ENCODE measurements at regions not wholly inside any gene's neighbourhood (a gene's known extent, or its start where the extent isn't known, plus 50 kb on each side); places are given as distances from the start of the nearest gene placed in this dataset.

DNA sequence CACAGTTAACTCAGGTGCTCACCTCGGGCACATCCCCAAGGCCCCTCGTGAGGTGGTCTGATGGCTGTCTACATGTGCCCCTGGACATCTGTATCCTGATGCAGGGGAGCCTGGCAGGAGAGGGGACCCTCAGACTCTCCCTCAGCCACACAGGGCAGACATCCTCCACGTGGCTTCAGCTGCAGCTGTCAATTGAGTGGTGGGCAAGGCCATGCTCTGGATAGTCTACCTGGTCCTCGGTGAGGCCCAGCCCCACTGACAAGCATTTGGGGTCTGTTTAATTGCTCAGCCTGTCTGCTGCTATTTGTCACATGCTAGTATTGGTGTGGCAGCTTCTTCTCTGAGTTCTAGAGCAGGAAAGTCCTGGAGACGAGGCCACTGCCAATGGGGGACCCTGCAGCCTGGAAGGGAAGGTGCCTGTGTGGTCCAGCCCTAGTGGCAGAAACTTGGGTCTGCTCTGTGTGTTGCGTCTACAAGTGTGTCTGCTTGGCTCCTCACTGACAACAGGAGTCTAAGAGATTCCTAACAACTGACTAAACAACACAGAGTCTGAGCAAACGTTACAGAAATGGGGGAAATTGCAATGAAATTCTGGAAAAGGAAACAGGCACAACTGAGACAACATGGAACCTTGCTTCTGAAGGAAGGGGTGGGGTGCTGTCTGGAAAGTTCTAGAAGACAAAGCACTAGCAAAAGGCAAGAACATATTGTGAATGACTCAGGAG, 59.3 kb upstream of the IGFBP3 start (continued):
- TF ChIP-seq, protein P1, sequence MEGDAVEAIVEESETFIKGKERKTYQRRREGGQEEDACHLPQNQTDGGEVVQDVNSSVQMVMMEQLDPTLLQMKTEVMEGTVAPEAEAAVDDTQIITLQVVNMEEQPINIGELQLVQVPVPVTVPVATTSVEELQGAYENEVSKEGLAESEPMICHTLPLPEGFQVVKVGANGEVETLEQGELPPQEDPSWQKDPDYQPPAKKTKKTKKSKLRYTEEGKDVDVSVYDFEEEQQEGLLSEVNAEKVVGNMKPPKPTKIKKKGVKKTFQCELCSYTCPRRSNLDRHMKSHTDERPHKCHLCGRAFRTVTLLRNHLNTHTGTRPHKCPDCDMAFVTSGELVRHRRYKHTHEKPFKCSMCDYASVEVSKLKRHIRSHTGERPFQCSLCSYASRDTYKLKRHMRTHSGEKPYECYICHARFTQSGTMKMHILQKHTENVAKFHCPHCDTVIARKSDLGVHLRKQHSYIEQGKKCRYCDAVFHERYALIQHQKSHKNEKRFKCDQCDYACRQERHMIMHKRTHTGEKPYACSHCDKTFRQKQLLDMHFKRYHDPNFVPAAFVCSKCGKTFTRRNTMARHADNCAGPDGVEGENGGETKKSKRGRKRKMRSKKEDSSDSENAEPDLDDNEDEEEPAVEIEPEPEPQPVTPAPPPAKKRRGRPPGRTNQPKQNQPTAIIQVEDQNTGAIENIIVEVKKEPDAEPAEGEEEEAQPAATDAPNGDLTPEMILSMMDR (IDR thresholded peaks at IDR 0.05; ENCODE audit: control extremely low read depth in 1 of 3, insufficient read depth in 1 of 3, low read depth in 1 of 3, low read length in 3 of 3) = no peak
- TF ChIP-seq POLR2AphosphoS5 (IDR thresholded peaks at IDR 0.05; ENCODE audit: low read depth, low read length) = no peak
- no peak for TF ChIP-seq CHD1 (IDR thresholded peaks at IDR 0.05; ENCODE audit: low read depth, low read length)

Data from H1 (cell line).